ENCODE measurements at regions not wholly inside any gene's neighbourhood (a gene's known extent, or its start where the extent isn't known, plus 50 kb on each side); places are given as distances from the start of the nearest gene placed in this dataset.
"Not testable (repeated sequence)": the region's sequence is repeated elsewhere in the genome, so short reads cannot be mapped to it uniquely, and the experiment has no call there.

DNA sequence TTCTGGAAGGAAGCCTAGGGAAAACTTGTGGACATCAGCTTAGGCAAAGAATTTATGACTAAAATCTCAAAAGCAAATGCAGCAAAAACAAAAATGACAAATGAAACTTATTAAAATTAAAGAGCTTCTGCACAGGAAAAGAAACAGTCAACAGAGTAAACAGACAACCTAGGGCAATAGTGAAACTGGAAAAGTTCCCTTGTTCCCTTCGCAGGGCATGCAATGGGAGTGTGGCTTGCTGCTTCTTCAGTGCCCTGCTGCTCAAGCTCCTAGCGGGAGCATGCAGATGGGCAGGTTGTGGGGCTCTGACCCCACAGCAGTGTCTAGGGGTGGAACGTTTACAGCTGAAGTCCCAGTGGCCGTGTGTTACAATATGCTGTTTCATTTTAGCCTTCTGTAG lies 1797.4 kb downstream of the NCAM2 start:
- TF ChIP-seq, protein P1, sequence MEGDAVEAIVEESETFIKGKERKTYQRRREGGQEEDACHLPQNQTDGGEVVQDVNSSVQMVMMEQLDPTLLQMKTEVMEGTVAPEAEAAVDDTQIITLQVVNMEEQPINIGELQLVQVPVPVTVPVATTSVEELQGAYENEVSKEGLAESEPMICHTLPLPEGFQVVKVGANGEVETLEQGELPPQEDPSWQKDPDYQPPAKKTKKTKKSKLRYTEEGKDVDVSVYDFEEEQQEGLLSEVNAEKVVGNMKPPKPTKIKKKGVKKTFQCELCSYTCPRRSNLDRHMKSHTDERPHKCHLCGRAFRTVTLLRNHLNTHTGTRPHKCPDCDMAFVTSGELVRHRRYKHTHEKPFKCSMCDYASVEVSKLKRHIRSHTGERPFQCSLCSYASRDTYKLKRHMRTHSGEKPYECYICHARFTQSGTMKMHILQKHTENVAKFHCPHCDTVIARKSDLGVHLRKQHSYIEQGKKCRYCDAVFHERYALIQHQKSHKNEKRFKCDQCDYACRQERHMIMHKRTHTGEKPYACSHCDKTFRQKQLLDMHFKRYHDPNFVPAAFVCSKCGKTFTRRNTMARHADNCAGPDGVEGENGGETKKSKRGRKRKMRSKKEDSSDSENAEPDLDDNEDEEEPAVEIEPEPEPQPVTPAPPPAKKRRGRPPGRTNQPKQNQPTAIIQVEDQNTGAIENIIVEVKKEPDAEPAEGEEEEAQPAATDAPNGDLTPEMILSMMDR (IDR thresholded peaks at IDR 0.05; ENCODE audit: control extremely low read depth, extremely low read depth, low read depth, missing control alignments), result no peak
- ChIA-PET POLR2A (no interaction called here), CTCF (interaction anchor here (0.9 kb wide), 1 partner anchor 10 kb away, joined by 3 read pairs; no protein-coding TSS in a partner anchor)
- DNase-seq (ENCODE audit: extremely low spot score), result no peak

DNA sequence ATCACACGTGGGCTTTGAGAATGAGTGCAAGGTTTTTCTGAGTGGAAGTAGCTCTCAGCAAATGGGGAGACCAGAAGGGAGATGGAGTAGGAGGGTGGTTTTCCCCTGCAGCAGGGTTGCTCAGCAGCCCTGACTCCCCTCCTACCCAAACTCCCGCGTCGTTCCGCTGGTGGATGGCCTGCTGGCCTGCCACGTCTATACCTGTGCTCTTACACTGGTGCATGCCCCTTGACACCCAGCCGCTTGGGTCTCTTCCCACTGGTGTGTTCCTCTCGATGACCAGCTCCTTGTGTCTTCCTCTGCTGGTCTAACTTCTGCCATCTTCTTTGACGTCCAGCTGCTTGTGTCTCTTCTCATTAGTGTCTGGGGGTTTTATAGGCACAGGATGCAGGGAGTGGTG lies 1797.9 kb downstream of the NCAM2 start:
- ChIA-PET POLR2A (no interaction called here), CTCF (no interaction called here)

DNA sequence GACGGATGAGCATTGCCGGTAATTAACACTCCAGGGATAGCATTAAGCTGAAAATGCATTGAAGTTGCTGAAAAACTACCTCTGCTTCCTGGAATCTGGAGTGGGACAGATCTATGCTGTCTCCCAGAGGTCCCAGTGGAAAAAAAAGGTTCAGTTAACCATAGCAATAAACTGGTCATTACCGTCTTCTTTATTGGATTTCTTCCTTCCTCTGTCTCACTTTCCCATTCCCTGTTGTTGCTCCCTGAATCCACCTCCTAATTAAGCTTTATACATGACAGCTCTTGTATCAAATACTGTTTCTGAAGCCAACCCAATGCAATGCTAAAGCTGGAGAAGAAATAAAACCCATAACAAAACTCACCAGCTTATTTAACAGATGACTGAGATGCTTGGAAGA lies 1805.9 kb downstream of the NCAM2 start:
- ChIA-PET POLR2A (no interaction called here), CTCF (no interaction called here)
- DNase-seq (ENCODE audit: extremely low spot score), result no peak
- TF ChIP-seq, protein P1 (IDR thresholded peaks at IDR 0.05; ENCODE audit: control extremely low read depth, extremely low read depth, low read depth, missing control alignments), result no peak

More for the DNA sequence above, 1797.9 kb downstream of the NCAM2 start:
- DNase-seq (ENCODE audit: extremely low spot score), result no peak
- TF ChIP-seq, protein P1 (IDR thresholded peaks at IDR 0.05; ENCODE audit: control extremely low read depth, extremely low read depth, low read depth, missing control alignments), result no peak

DNA sequence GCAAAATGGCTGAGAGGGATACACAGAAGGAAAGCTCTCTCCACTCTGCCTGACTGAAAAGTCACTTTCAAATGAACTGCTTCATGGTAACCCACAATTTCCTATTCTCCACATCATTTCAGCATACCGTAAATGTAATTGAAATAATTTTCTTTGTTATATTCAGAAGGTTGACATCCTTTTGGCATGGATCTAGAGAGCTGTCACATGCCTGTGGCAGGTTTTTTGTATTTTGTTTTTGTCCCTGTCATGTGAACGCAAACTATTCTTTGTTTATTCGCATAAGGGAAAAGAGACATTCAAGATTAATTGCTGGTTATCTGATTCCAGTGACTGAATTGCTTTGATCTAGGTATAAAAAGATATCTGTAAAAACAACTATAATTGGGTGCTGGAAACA lies 1808.1 kb downstream of the NCAM2 start:
- CTCF ChIA-PET, result interaction anchor here (1.4 kb wide), 1 partner anchor 11 kb away, joined by 3 read pairs; no protein-coding TSS in a partner anchor
- TF ChIP-seq, protein P1 (IDR thresholded peaks at IDR 0.05; ENCODE audit: control extremely low read depth, extremely low read depth, low read depth, missing control alignments), result no peak
- POLR2A ChIA-PET, result no interaction called here
- no peak for DNase-seq (ENCODE audit: extremely low spot score)

DNA sequence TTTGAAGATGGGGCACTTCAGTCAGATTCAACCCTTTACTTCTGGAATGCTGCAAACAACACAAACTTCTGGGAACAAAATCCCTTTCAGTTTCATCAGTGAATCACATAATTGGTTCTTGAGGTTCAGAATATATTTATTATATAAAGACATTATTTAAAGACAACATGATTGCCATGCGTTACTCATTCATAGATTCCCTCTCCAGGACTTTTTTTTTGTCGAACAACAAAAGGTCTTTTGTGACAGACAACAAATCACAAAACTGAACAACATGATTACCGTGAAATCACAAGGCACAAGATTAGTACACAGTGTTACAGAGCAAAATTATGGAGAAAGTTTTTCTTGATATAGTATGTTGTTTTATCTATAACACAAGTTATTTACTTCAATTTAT lies 1815.0 kb downstream of the NCAM2 start:
- TF ChIP-seq, protein P1 (IDR thresholded peaks at IDR 0.05; ENCODE audit: control extremely low read depth, extremely low read depth, low read depth, missing control alignments), result no peak
- DNase-seq (ENCODE audit: extremely low spot score), result no peak
- POLR2A ChIA-PET, result no interaction called here
- CTCF ChIA-PET, result no interaction called here

DNA sequence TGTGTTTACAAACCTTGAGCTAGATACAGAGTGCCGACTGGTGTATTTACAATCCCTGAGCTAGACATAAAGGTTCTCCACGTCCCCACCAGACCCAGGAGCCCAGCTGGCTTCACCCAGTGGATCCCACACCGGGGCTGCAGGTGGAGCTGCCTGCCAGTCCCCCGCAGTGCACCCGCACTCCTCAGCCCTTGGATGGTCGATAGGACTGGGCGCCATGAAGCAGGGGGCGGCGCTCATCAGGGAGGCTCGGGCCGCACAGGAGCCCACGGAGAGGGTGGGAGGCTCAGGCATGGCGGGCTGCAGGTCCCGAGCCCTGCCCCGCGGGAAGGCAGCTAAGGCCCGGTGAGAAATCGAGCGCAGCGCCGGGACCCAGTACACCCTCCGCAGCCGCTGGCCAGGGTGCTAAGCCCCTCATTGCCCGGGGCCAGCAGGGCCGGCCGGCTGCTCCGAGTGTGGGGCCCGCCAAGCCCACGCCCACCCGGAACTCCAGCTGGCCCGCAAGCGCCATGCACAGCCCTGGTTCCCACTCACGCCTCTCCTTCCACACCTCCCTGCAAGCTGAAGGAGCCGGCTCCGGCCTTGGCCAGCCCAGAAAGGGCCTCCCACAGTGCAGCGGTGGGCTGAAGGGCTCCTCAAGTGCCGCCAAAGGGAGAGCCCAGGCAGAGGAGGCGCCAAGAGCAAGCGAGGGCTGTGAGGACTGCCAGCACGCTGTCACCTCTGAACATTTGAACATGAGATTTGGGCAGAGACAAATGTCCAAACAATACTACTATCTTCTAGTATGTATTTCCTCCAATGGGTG lies 1820.7 kb downstream of the NCAM2 start:
- POLR2A ChIA-PET; DNase-seq (ENCODE audit: extremely low spot score): not testable (repeated sequence)
- CTCF ChIA-PET, result interaction anchor here (1.2 kb wide), 1 partner anchor 21 kb away, joined by 3 read pairs; no protein-coding TSS in a partner anchor

DNA sequence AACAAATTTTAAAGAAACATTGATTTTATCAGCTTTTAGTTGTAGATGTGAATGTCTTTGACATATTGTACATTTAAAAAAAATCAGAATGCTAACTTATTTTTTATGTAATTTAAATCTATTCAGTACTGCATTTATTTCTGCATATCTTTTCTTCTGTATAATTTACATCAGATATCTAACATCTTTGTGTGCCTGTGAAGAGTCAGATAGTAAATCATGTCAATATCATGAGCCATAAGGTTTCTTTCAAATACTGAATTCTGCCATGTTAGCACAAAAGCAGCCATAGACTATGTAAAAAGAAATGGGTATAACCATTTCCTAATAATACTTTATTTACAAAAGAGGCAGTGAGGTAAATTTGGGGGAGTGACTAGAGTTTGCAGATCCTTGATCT lies 1829.2 kb downstream of the NCAM2 start:
- CTCF ChIA-PET, result no interaction called here
- TF ChIP-seq, protein P1 (IDR thresholded peaks at IDR 0.05; ENCODE audit: control extremely low read depth, extremely low read depth, low read depth, missing control alignments), result no peak
- DNase-seq (ENCODE audit: extremely low spot score), result no peak
- POLR2A ChIA-PET, result no interaction called here
